ENCODE measurements at regions not wholly inside any gene's neighbourhood (a gene's known extent, or its start where the extent isn't known, plus 50 kb on each side); places are given as distances from the start of the nearest gene placed in this dataset.

GRCh38 chr17:73994946-73995345, 208.5 kb upstream of the RPL38 start:
- DNase-seq: no peak

GRCh38 chr17:73997059-73997458, 206.4 kb upstream of the RPL38 start:
- no peak for DNase-seq

- DNase-seq: no peak
These were observed 205.2 kb upstream of the RPL38 start for GRCh38 chr17:73998249-73998648.

GRCh38 chr17:73998653-73999645, 204.5 kb upstream of the RPL38 start:
- peak; percentile 57 for DNase-seq

GRCh38 chr17:74001145-74001544, 202.3 kb upstream of the RPL38 start:
- DNase-seq: no peak

GRCh38 chr17:74002241-74002640, 201.2 kb upstream of the RPL38 start:
- no peak for DNase-seq

- no peak for DNase-seq
These were observed 199.4 kb upstream of the RPL38 start for GRCh38 chr17:74004056-74004455.

GRCh38 chr17:74005790-74006189, 197.7 kb upstream of the RPL38 start:
- no peak for DNase-seq

GRCh38 chr17:74006371-74006770, 197.1 kb upstream of the RPL38 start:
- no peak for DNase-seq

- DNase-seq: peak; percentile 4
These were observed 195.3 kb upstream of the RPL38 start for GRCh38 chr17:74008196-74008595.

- DNase-seq: no peak
These were observed 194.3 kb upstream of the RPL38 start for GRCh38 chr17:74009056-74009625.

GRCh38 chr17:74010903-74011302, 192.6 kb upstream of the RPL38 start:
- DNase-seq: no peak

- no peak for DNase-seq
These were observed 191.5 kb upstream of the RPL38 start for GRCh38 chr17:74011966-74012365.

GRCh38 chr17:74012465-74012864, 191.0 kb upstream of the RPL38 start:
- no peak for DNase-seq

- DNase-seq: no peak
These were observed 188.2 kb upstream of the RPL38 start for GRCh38 chr17:74015316-74015715.

GRCh38 chr17:74015990-74016389, 187.5 kb upstream of the RPL38 start:
- DNase-seq: no peak

- DNase-seq: no peak
These were observed 187.0 kb upstream of the RPL38 start for GRCh38 chr17:74016461-74016860.

- DNase-seq: no peak
These were observed 186.0 kb upstream of the RPL38 start for GRCh38 chr17:74017466-74017865.

- no peak for DNase-seq
These were observed 185.4 kb upstream of the RPL38 start for GRCh38 chr17:74018115-74018514.

GRCh38 chr17:74019271-74019670, 184.2 kb upstream of the RPL38 start:
- DNase-seq: no peak

- no peak for DNase-seq
These were observed 183.6 kb upstream of the RPL38 start for GRCh38 chr17:74019860-74020259.

GRCh38 chr17:74020522-74020921, 183.0 kb upstream of the RPL38 start:
- DNase-seq: no peak

GRCh38 chr17:74024871-74025531, 178.5 kb upstream of the RPL38 start:
- no peak for DNase-seq

- DNase-seq: no peak
These were observed 176.0 kb upstream of the RPL38 start for GRCh38 chr17:74027444-74027843.
